Spleen (tissue), 11 donors: ENCODE measurements at regions not wholly inside any gene's neighbourhood (a gene's known extent, or its start where the extent isn't known, plus 50 kb on each side); places are given as distances from the start of the nearest gene placed in this dataset.

ENCODE experiments used
- DNase-seq: peaks from one replicate; pipeline ENCODE4 v3.0.0-alpha.2; 2020
- H3K27ac ChIP-seq, 8 donors: fragments of 200-600 bp; sonication (generic) in 7 of 8; 1 replicate in 4 of 8; 2 replicates in 4 of 8; pipeline versions ENCODE4 v1.5.0 to v1.8.0; 2016 to 2021; ENCODE audit warnings: inconsistent platforms in 4 of 8, mild to moderate bottlenecking in 4 of 8, moderate library complexity in 1 of 8
- H3K27me3 ChIP-seq, 7 donors: fragments of 200-600 bp; sonication (generic) in 6 of 7; replicated peaks in 1 of 7; 1 replicate in 4 of 7; 2 replicates in 3 of 7; pipeline versions ENCODE4 v1.5.0 to v1.8.0; 2016 to 2021; ENCODE audit warnings: inconsistent platforms in 3 of 7, mild to moderate bottlenecking in 1 of 7
- H3K36me3 ChIP-seq, 6 donors: fragments of 200-600 bp; sonication (generic) in 5 of 6; 1 replicate in 4 of 6; 2 replicates in 2 of 6; pipeline versions ENCODE4 v1.5.0 to v1.8.0; 2016 to 2021; ENCODE audit warnings: inconsistent platforms in 2 of 6
- H3K4me1 ChIP-seq, 6 donors: fragments of 200-600 bp; sonication (generic) in 5 of 6; 1 replicate in 3 of 6; 2 replicates in 3 of 6; pipeline versions ENCODE4 v1.5.0 to v1.8.0; 2016 to 2021; ENCODE audit warnings: inconsistent platforms in 3 of 6
- H3K4me3 ChIP-seq, 8 donors: fragments of 200-600 bp; sonication (generic) in 7 of 8; 1 replicate in 4 of 8; 2 replicates in 4 of 8; pipeline versions ENCODE4 v1.5.0 to v1.8.0; 2016 to 2021; ENCODE audit warnings: inconsistent platforms in 4 of 8, mild to moderate bottlenecking in 4 of 8, moderate library complexity in 2 of 8
- H3K9me3 ChIP-seq, 8 donors: fragments of 200-600 bp; sonication (generic) in 7 of 8; 1 replicate in 4 of 8; 2 replicates in 4 of 8; pipeline versions ENCODE4 v1.5.0 to v1.8.0; 2016 to 2021; ENCODE audit warnings: inconsistent platforms in 4 of 8
- CTCF ChIP-seq, 11 experiments: fragments of 200-600 bp in 7 of 11; fragments of 450-650 bp in 4 of 11; sonication (generic) in 4 of 11; IDR thresholded peaks in 8 of 11; conservative IDR thresholded peaks in 3 of 11; 1 replicate in 7 of 11; 2 replicates in 4 of 11; pipeline versions ENCODE4 v1.4.0 to v1.8.0; 2016 to 2021; ENCODE audit warnings: antibody characterized with exemption in 11 of 11, inconsistent platforms in 4 of 11, mild to moderate bottlenecking in 1 of 11
- POLR2A ChIP-seq, 3 donors: fragments of 450-650 bp; IDR thresholded peaks; one replicate each; pipeline ENCODE4 v1.5.1; 2017; ENCODE audit warnings: antibody characterized with exemption in 3 of 3, mild to moderate bottlenecking in 1 of 3
- POLR2AphosphoS5 ChIP-seq, 3 donors: sonication (generic); formaldehyde crosslinking; IDR thresholded peaks; one replicate each; pipeline ENCODE4 v1.5.1; 2017; ENCODE audit warnings: antibody characterized with exemption in 3 of 3
- WGBS, 5 donors: extraction: QIAGEN DNeasy Blood & Tissue Kit in 3 of 5; methylation state at CpG; one replicate each; pipeline versions ENCODE4 v1.1.5 to v1.1.7; 2013 to 2018; 5-methylcytosine and 5-hydroxymethylcytosine counted together
- intact Hi-C: fragments of 100-400 bp; cut with DNase I; formaldehyde crosslinking; loops from one replicate; pipeline ENCODE4 v1.15.0; 2023; ENCODE audit warnings: low total_unique reads
- donor health status: healthy with polysubstance abuse.
- donor health status: DM: no; HTN: no; CAD: no; lungs with moderate emphysema.
- donor health status: DM: no; HTN: no; CAD: no.
- donor health status: Bipolar disorder and iron deficiency.
- donor health status: healthy.
- donor health status: DM: no; HTN: no; CAD: no.
- donor health status: DM: yes; HTN: yes; CAD: no.

GRCh38 chr1:208918160-208918559, 665.4 kb upstream of the CAMK1G start:
- intact Hi-C loops = no loop called here

GRCh38 chr1:208919371-208919770, 664.1 kb upstream of the CAMK1G start:
- TF ChIP-seq CTCF (IDR thresholded peaks at IDR 0.05 in 8 of 11, conservative IDR thresholded peaks at IDR 0.05 in 3 of 11) (no peak), POLR2A (IDR thresholded peaks at IDR 0.05) (no peak), POLR2AphosphoS5 (IDR thresholded peaks at IDR 0.05) (no peak)
- Histone ChIP-seq H3K4me3 (no peak overlapping the region), H3K27ac (no peak overlapping the region), H3K36me3 (no peaks in the 10 kb centered on the region), H3K4me1 (no peaks in the 10 kb centered on the region), H3K9me3 (no peaks in the 10 kb centered on the region), H3K27me3 (no peaks in the 10 kb centered on the region)
- intact Hi-C loops = no loop called here
- DNase-seq = no peak
- 74 to 85% (median 82%) methylated on average over 2 of the region's 2 CpGs for WGBS, 5 donors

More at GRCh38 chr1:208918160-208918559, 665.4 kb upstream of the CAMK1G start:
- Histone ChIP-seq H3K27ac (no peak overlapping the region), H3K36me3 (no peaks in the 10 kb centered on the region), H3K4me3 (no peak overlapping the region), H3K27me3 (no peaks in the 10 kb centered on the region), H3K4me1 (no peaks in the 10 kb centered on the region), H3K9me3 (peaks cover 0 to 1% (median 0%) of the 10 kb centered on the region in 8 donors)
- DNase-seq = no peak
- TF ChIP-seq POLR2A (IDR thresholded peaks at IDR 0.05) = no peak
- TF ChIP-seq CTCF (IDR thresholded peaks at IDR 0.05 in 8 of 11, conservative IDR thresholded peaks at IDR 0.05 in 3 of 11) = no peak

GRCh38 chr1:208921259-208921658, 662.3 kb upstream of the CAMK1G start:
- H3K27me3 ChIP-seq = peaks cover 0 to 7% (median 0%) of the 10 kb centered on the region in 7 donors
- no peaks in the 10 kb centered on the region for H3K36me3 ChIP-seq
- no peak overlapping the region for H3K4me3 ChIP-seq
- H3K9me3 ChIP-seq = no peaks in the 10 kb centered on the region
- DNase-seq = no peak
- H3K27ac ChIP-seq = no peak overlapping the region
- TF ChIP-seq CTCF (IDR thresholded peaks at IDR 0.05 in 8 of 11, conservative IDR thresholded peaks at IDR 0.05 in 3 of 11) (no peak), POLR2A (IDR thresholded peaks at IDR 0.05) (no peak), POLR2AphosphoS5 (IDR thresholded peaks at IDR 0.05) (no peak)
- 71 to 97% (median 78%) methylated on average over 1 of the region's 1 CpG for WGBS, 5 donors
- intact Hi-C loops = no loop called here
- no peaks in the 10 kb centered on the region for H3K4me1 ChIP-seq

GRCh38 chr1:208923456-208923855, 660.1 kb upstream of the CAMK1G start:
- H3K27ac ChIP-seq = no peak overlapping the region
- intact Hi-C loops = no loop called here
- no peak for DNase-seq
- H3K36me3 ChIP-seq = no peaks in the 10 kb centered on the region
- TF ChIP-seq CTCF (IDR thresholded peaks at IDR 0.05 in 8 of 11, conservative IDR thresholded peaks at IDR 0.05 in 3 of 11) = no peak
- TF ChIP-seq POLR2AphosphoS5 (IDR thresholded peaks at IDR 0.05) = no peak
- no peak for TF ChIP-seq POLR2A (IDR thresholded peaks at IDR 0.05)
- H3K9me3 ChIP-seq = peaks cover 0 to 4% (median 0%) of the 10 kb centered on the region in 8 donors
- no peak overlapping the region for H3K4me3 ChIP-seq
- 74 to 91% (median 76%) methylated on average over 2 of the region's 2 CpGs for WGBS, 5 donors
- peaks cover 0 to 7% (median 0%) of the 10 kb centered on the region in 7 donors for H3K27me3 ChIP-seq
- no peaks in the 10 kb centered on the region for H3K4me1 ChIP-seq
